SH-SY5Y (cell line): ENCODE measurements at regions not wholly inside any gene's neighbourhood (a gene's known extent, or its start where the extent isn't known, plus 50 kb on each side); places are given as distances from the start of the nearest gene placed in this dataset.

Source experiments
- GATA2 ChIP-seq: IDR thresholded peaks from 2 replicates; pipeline ENCODE4 v1.6.1; 2011; ENCODE audit warnings: mild to moderate bottlenecking, low read depth, low read length
- GATA3 ChIP-seq: IDR thresholded peaks from 2 replicates; pipeline ENCODE4 v1.6.1; 2011; ENCODE audit warnings: low read depth, mild to moderate bottlenecking, low read length, moderate library complexity

DNA sequence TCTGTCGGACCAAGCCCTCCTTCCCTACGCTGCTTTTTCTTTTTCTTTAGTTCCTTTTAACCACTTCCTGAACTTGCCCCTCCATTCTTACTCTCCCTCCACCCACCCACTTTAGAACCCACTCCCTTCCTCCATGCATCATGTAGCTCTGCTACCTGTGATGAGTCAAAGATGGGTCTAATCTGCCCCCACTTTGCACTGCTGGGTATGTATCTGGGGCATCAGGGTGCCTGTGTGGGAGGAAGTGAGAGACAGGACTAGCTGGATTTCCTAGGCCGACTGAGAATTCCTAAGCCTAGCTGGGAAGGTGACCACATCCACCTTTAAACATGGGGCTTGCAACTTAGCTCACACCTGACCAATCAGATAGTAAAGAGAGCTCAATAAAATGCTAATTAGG is 157.7 kb downstream of the SEC16B start:
- TF ChIP-seq GATA3 = no peak
- no peak for TF ChIP-seq GATA2

DNA sequence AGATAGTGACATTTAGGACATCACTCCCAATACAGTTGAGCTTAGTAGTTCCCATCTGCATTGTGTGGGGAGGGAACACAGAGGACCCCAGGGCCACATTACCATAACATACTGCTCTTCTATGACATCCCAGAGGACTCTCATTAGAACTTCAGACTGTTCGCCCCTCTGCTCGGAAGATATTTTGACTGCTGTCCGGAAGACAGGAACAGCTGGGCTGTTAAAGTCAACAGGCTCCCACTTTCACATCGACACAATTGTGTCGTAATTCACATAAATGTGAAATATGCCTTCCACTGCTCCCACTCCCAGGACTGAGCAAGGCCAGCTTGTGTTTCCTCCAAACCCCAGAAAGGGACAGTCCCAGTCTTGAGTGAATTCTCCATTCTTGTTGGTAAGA is 158.4 kb downstream of the SEC16B start:
- TF ChIP-seq GATA3 (no peak), GATA2 (no peak)

- TF ChIP-seq GATA3 (no peak), GATA2 (no peak)
Measured at GRCh38 chr1:177809819-177810218, 160.0 kb downstream of the SEC16B start.

- TF ChIP-seq GATA2 (no peak), GATA3 (no peak)
Measured at GRCh38 chr1:177802304-177802703, 167.6 kb downstream of the SEC16B start.

GRCh38 chr1:177801790-177802189 is 168.1 kb downstream of the SEC16B start:
- TF ChIP-seq GATA2 = no peak
- no peak for TF ChIP-seq GATA3

DNA sequence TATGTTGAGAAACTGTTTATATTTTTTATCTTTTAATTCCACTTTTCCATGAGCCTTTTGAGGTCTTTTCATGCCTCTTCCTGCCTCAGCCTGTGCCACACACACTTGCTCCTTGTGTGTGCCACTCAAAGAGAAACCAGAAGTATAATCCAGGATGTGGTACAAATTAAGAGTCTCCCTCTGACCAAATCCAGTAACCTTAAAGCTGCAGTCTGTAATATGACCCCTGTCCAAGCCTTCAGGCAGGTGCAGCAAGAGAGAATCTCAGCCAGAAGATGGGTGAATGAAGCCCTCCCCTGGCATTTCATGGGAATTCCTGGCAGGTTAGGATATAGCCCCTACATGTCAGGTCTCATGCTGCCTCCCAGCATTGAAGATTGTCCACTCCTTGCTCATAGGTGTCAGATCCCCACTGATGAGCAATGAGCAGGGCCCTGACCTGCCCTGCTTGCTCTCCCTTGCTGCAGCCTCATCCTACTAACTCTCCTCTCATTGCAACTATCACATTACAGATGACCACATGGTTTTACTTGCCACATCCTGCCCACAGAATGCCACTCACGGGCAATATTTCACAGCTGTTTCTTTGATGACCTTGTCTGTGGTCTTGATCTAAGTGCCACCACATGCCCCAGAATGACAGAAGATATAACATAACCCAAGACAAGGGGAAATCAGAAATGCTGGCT is 169.3 kb downstream of the SEC16B start:
- TF ChIP-seq GATA3 (no peak), GATA2 (no peak)

- TF ChIP-seq GATA3 (no peak), GATA2 (no peak)
Measured at GRCh38 chr1:177799746-177800145, 170.1 kb downstream of the SEC16B start.

- no peak for TF ChIP-seq GATA2
- no peak for TF ChIP-seq GATA3
Measured at GRCh38 chr1:177798614-177799013, 171.2 kb downstream of the SEC16B start.

DNA sequence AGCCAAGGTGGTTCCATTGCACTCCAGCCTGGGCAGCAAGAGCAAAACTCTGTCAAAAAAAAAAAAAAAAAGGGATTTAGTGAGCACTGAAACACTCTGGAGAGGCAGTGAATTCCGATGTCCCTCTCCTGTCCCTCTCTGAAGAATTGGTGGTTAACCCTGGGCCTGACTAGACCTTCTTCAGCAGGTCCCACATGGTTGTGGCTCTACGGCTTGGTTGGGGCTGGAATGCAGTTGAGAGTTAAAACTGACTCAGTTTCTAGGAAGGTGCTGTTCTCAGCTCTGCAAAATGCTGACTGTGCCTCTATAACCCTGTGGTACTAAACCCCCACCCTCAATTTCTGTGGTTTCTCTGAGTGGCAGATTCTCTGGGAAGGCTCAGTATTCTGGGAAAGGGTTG is 173.3 kb downstream of the SEC16B start:
- TF ChIP-seq GATA3 = no peak
- TF ChIP-seq GATA2 = no peak

DNA sequence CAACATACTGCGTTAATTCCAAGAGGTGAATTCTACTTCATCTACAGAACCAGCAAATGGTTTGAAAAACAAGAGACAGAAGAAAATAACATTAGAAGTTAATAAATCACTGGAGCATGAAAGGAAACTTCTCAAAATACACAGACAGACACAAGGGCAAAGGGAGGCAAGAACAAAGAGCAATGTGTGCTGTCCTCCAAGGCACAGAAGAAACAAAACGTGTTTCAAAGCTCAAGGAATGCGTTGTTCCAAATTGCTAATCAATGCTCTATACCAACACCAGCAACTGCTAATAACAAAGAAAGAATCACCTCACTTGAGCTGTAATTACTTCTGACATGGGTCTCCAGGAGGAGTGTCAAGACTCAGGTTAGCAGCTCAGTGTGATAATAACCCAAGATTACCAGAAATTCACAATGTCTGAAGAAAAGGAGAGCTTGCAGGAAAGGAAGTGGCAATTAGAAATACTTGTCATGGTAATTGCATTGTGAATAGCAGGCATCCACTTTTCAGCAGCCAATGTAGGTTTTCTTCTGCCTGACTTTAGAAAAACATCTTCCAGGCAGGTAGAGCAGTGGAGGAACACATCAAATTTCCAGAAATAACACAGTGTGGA is 175.4 kb downstream of the SEC16B start:
- TF ChIP-seq GATA2 (no peak), GATA3 (no peak)

- TF ChIP-seq GATA2 (no peak), GATA3 (no peak)
Measured at GRCh38 chr1:177793900-177794299, 176.0 kb downstream of the SEC16B start.

DNA sequence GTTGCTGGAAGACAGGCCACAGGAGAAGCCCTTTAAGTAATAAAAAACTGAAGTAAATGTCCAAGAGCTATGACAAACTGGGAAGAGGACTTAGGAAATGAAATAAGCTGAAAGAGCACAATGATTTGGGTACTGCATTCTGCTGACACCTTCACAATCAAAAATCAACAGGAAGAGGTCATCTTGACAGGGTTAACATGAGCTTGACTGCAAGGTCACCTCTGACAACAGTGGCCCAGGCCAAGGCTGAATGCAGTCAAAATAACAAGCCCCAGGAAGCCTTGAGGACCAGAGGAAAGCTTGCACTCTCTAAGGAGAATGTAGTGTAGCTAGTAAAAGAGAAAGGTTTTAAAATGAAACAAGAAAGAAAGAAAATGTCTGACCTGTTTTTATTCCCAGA is 179.3 kb downstream of the SEC16B start:
- no peak for TF ChIP-seq GATA3
- no peak for TF ChIP-seq GATA2

- TF ChIP-seq GATA2 = no peak
- no peak for TF ChIP-seq GATA3
Measured at GRCh38 chr1:177789956-177790355, 179.9 kb downstream of the SEC16B start.

GRCh38 chr1:177786176-177786745 is 183.6 kb downstream of the SEC16B start:
- no peak for TF ChIP-seq GATA3
- TF ChIP-seq GATA2 = no peak

- TF ChIP-seq GATA2 = no peak
- no peak for TF ChIP-seq GATA3
Measured at GRCh38 chr1:177784936-177785335, 184.9 kb downstream of the SEC16B start.
